Peyer's patch (tissue), 4 donors: ENCODE measurements at regions not wholly inside any gene's neighbourhood (a gene's known extent, or its start where the extent isn't known, plus 50 kb on each side); places are given as distances from the start of the nearest gene placed in this dataset.

Experiments used
- DNase-seq, 3 donors: peaks; one replicate each; pipeline ENCODE4 v3.0.0-alpha.2; 2017 to 2019
- H3K27ac ChIP-seq, 4 donors: fragments of 200-600 bp; sonication (generic); one replicate each; pipeline ENCODE4 v1.5.1; 2016 to 2019
- H3K27me3 ChIP-seq, 2 donors: fragments of 200-600 bp; sonication (generic); one replicate each; pipeline ENCODE4 v1.5.1; 2019
- H3K36me3 ChIP-seq, 3 donors: fragments of 200-600 bp; sonication (generic); one replicate each; pipeline ENCODE4 v1.5.1; 2016 to 2019
- H3K4me1 ChIP-seq, 4 donors: fragments of 200-600 bp; sonication (generic); one replicate each; pipeline ENCODE4 v1.5.1; 2016 to 2019
- H3K4me3 ChIP-seq, 4 donors: fragments of 200-600 bp; sonication (generic); 1 replicate in 3 of 4; 2 replicates in 1 of 4; pipeline ENCODE4 v1.5.1; 2016 to 2019; ENCODE audit warnings: mild to moderate bottlenecking in 1 of 4
- H3K9me3 ChIP-seq, 4 donors: fragments of 200-600 bp; sonication (generic); one replicate each; pipeline ENCODE4 v1.5.1; 2016 to 2019; ENCODE audit warnings: mild to moderate bottlenecking in 1 of 4
- POLR2A ChIP-seq, 2 donors: fragments of 450-650 bp; IDR thresholded peaks; one replicate each; pipeline ENCODE4 v1.5.1; 2017; ENCODE audit warnings: antibody characterized with exemption in 2 of 2, mild to moderate bottlenecking in 2 of 2, moderate library complexity in 2 of 2
- TF ChIP-seq, protein P1 (sequence below), 6 experiments: fragments of 450-650 bp in 4 of 6; fragments of 200-600 bp in 2 of 6; sonication (generic) in 1 of 6; IDR thresholded peaks; one replicate each; pipeline ENCODE4 v1.5.1; 2017 to 2019; ENCODE audit warnings: antibody characterized with exemption in 6 of 6, mild to moderate bottlenecking in 3 of 6, moderate library complexity in 1 of 6

DNA sequence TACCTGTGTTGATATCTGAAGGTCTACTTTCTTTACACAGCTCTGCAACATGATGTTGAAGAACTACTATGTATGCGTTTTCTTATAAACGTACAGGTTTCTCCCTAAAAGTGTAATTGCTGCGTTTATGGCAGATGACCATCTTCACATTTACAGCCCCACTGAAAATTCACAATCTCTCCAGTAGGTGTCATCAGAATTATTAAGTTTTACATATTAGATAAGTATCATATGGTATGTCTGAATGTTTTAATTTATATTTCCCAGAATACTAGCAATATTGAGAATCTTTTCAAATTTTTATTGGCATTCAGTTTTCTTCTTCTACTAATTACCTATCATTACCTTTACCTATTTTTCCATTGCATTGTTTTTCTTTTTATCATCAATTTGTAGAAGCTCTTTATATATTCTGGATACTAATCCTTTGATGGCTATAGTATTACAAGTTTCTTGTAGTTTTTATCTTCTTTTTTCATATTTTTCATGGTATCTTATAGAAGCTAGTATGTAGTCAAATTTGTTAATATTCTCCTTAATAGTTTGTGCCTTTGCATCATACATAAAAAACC, 123.5 kb downstream of the CAPZA3 start:
- Histone ChIP-seq H3K4me1 (no peaks in the 10 kb centered on the region), H3K9me3 (no peaks in the 10 kb centered on the region), H3K4me3 (no peak overlapping the region), H3K27ac (no peak overlapping the region), H3K27me3 (no peaks in the 10 kb centered on the region), H3K36me3 (no peaks in the 10 kb centered on the region)
- no peak for DNase-seq
- TF ChIP-seq, protein P1, sequence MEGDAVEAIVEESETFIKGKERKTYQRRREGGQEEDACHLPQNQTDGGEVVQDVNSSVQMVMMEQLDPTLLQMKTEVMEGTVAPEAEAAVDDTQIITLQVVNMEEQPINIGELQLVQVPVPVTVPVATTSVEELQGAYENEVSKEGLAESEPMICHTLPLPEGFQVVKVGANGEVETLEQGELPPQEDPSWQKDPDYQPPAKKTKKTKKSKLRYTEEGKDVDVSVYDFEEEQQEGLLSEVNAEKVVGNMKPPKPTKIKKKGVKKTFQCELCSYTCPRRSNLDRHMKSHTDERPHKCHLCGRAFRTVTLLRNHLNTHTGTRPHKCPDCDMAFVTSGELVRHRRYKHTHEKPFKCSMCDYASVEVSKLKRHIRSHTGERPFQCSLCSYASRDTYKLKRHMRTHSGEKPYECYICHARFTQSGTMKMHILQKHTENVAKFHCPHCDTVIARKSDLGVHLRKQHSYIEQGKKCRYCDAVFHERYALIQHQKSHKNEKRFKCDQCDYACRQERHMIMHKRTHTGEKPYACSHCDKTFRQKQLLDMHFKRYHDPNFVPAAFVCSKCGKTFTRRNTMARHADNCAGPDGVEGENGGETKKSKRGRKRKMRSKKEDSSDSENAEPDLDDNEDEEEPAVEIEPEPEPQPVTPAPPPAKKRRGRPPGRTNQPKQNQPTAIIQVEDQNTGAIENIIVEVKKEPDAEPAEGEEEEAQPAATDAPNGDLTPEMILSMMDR (IDR thresholded peaks at IDR 0.05): peak in 5 of 6 experiments; percentile 33 to 81 (median 74)
- no peak for TF ChIP-seq POLR2A (IDR thresholded peaks at IDR 0.05)

DNA sequence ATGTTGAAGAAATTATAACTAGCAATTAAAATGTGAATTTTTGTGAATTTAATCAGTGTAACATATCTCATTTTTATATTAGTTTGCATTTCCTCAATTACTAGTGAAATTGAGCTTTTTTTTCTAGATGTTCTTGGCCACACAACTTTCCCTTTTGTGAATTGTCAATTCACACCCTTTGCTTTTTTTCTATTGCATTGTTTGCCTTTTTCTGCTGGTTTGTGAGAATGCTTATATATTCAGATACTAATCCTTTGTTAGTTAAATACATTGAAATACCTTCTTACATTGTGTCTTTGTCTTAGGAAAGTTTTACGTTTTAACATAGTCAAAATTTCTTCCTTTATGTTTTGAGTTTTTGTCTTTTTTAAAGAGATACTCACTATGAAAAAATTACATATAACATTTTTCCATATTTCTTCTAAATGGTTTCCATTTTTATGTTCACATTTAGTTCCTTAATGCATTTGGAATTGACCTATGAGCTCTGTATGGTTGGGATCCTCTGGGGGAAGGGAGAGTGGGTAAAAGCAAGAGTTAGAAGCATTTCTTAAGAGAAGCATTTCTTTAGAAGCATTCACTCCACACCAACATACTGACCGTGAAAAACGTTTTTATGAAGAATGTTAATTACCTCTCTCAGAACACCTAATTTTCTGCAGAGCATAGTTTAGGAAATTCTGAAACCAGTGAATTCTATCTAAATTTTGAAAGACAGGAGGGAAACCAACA, 126.0 kb downstream of the CAPZA3 start:
- no peaks in the 10 kb centered on the region for H3K27me3 ChIP-seq
- no peaks in the 10 kb centered on the region for H3K36me3 ChIP-seq
- TF ChIP-seq, protein P1 (IDR thresholded peaks at IDR 0.05): no peak
- TF ChIP-seq POLR2A (IDR thresholded peaks at IDR 0.05): no peak
- no peaks in the 10 kb centered on the region for H3K4me1 ChIP-seq
- no peak overlapping the region for H3K27ac ChIP-seq
- no peaks in the 10 kb centered on the region for H3K9me3 ChIP-seq
- DNase-seq: no peak
- no peak overlapping the region for H3K4me3 ChIP-seq

DNA sequence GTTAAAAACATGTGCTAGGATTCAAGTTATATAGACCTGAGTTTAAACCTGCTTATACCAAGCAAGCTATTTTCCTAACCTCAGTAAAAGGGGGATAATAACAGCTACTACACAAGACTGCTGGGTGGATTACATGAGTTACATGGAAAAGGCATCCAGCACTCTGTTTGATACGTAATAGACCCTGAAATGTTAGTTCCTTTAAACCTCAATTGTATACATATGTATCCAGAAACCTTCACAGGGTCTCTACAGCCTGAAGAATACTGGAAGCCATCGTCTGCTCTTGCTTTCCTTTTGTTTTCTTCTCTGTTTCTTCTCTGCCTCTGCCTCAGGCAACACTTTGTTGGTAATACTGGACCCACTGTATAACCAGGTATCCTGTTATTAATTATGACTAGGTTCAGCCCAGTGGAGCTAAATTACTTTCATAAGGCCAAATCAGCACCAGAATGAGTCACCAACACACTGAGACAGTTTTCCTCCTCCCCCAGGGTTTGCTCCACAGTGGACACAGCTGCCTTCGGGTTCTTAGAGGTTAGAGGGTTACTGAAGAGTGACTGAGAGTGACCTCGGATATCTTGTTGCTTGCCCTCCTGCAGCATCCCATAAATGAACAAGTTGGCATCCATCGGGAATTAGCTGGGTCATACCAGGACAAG, 127.1 kb downstream of the CAPZA3 start:
- H3K4me1 ChIP-seq: no peaks in the 10 kb centered on the region
- H3K4me3 ChIP-seq: no peak overlapping the region
- H3K9me3 ChIP-seq: no peaks in the 10 kb centered on the region
- no peak overlapping the region for H3K27ac ChIP-seq
- no peaks in the 10 kb centered on the region for H3K36me3 ChIP-seq
- no peaks in the 10 kb centered on the region for H3K27me3 ChIP-seq
- TF ChIP-seq, protein P1 (IDR thresholded peaks at IDR 0.05): no peak
- TF ChIP-seq POLR2A (IDR thresholded peaks at IDR 0.05): no peak
- no peak for DNase-seq

DNA sequence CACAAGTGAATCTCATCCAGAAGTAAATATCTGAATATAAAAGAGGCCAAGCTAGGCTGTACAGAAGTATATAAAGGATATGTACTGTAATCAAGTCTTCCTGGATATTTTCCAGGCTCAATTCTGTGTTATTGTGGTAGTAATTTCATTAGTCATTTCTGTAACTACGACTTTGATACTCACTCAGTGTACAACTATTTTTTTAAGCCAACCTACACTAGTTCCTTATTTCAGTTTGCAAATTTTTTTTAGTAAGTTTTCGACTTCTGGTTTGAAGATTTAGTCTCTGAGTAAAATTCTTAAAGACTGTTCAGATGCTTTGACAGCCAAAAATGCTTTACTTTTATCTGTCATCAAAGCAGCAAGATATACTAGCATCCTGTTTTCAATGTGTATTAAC, 130.8 kb downstream of the CAPZA3 start:
- TF ChIP-seq POLR2A (IDR thresholded peaks at IDR 0.05): no peak
- TF ChIP-seq, protein P1 (IDR thresholded peaks at IDR 0.05): no peak
- H3K36me3 ChIP-seq: no peaks in the 10 kb centered on the region
- no peak overlapping the region for H3K27ac ChIP-seq
- no peaks in the 10 kb centered on the region for H3K9me3 ChIP-seq
- DNase-seq: no peak
- no peak overlapping the region for H3K4me3 ChIP-seq
- H3K4me1 ChIP-seq: no peaks in the 10 kb centered on the region
- H3K27me3 ChIP-seq: no peaks in the 10 kb centered on the region

DNA sequence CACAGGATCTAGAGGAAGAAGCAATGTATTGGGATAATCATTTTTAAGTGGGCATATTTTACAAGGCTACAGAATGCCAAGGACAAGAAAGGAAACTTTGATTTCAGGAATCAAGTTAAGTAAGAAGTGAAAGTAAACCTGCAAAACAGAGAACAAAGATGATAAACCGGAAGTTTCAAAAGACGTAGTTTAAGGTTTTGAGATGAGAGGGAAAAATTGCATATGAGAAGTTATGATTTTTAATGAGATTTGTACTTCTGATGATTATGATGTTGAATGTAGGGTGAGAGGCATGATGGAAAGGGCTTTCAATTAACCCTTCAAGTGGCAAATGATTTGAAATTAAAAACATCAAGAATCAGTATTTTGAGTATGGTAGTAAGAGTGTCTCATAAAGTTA, 134.9 kb downstream of the CAPZA3 start:
- TF ChIP-seq, protein P1 (IDR thresholded peaks at IDR 0.05): no peak
- no peak for TF ChIP-seq POLR2A (IDR thresholded peaks at IDR 0.05)
- Histone ChIP-seq H3K36me3 (no peaks in the 10 kb centered on the region), H3K9me3 (no peaks in the 10 kb centered on the region), H3K27ac (no peak overlapping the region), H3K27me3 (no peaks in the 10 kb centered on the region), H3K4me3 (no peak overlapping the region), H3K4me1 (no peaks in the 10 kb centered on the region)
- no peak for DNase-seq
